OCI-LY3 (cell line): ENCODE measurements at regions not wholly inside any gene's neighbourhood (a gene's known extent, or its start where the extent isn't known, plus 50 kb on each side); places are given as distances from the start of the nearest gene placed in this dataset.

ENCODE experiments used
- CTCF ChIP-seq: fragments of 200-600, 300-600 bp; sonication (generic); IDR thresholded peaks from 2 replicates; pipeline ENCODE4 v1.5.1; 2014; ENCODE audit warnings: antibody characterized with exemption, low read length, low read depth
- EZH2phosphoT487 ChIP-seq: fragments of 200-600 bp; shearing (Covaris generic); IDR thresholded peaks from 2 replicates; pipeline ENCODE4 v1.6.1; 2018; ENCODE audit warnings: antibody characterized with exemption, mixed run types, low read depth

GRCh38 chr7:45292481-45292880 is 134.9 kb downstream of the RAMP3 start:
- TF ChIP-seq CTCF = no peak
- TF ChIP-seq EZH2phosphoT487 = no peak
